CD4-positive, alpha-beta T cell treated with Interleukin-6 at 100 ng/mL for 8 hours (primary cell): ENCODE measurements at regions not wholly inside any gene's neighbourhood (a gene's known extent, or its start where the extent isn't known, plus 50 kb on each side); places are given as distances from the start of the nearest gene placed in this dataset.

Experiments
- DNase-seq: peaks from one replicate; pipeline ENCODE4 v3.0.0-alpha.2; 2020; ENCODE audit warnings: mixed read lengths, low spot score

GRCh38 chr18:59963229-59963628 lies 63.4 kb downstream of the PMAIP1 start:
- no peak for DNase-seq

GRCh38 chr18:59961070-59961469 lies 61.3 kb downstream of the PMAIP1 start:
- DNase-seq, result no peak

- DNase-seq, result no peak
Observed at GRCh38 chr18:59960272-59960671, 60.5 kb downstream of the PMAIP1 start.

GRCh38 chr18:59959606-59960005 lies 59.8 kb downstream of the PMAIP1 start:
- DNase-seq, result no peak

GRCh38 chr18:59959073-59959472 lies 59.3 kb downstream of the PMAIP1 start:
- DNase-seq, result no peak

GRCh38 chr18:59957957-59958356 lies 58.2 kb downstream of the PMAIP1 start:
- no peak for DNase-seq

GRCh38 chr18:59954755-59955156 lies 55.0 kb downstream of the PMAIP1 start:
- DNase-seq, result no peak

- DNase-seq, result no peak
Observed at GRCh38 chr18:59954241-59954640, 54.4 kb downstream of the PMAIP1 start.
